ENCODE measurements at regions not wholly inside any gene's neighbourhood (a gene's known extent, or its start where the extent isn't known, plus 50 kb on each side); places are given as distances from the start of the nearest gene placed in this dataset.

GRCh38 chr3:144295613-144296012, 324.0 kb downstream of the DIPK2A start:
- no peaks in the 10 kb centered on the region for H3K36me3 ChIP-seq
- no peak for DNase-seq (ENCODE audit: low spot score in 2 of 2)
- no peaks in the 10 kb centered on the region for H3K4me1 ChIP-seq

GRCh38 chr3:144296808-144297207, 325.2 kb downstream of the DIPK2A start:
- Histone ChIP-seq H3K4me1 (no peaks in the 10 kb centered on the region), H3K27ac (no peak overlapping the region), H3K36me3 (no peaks in the 10 kb centered on the region), H3K4me3 (no peak overlapping the region), H3K9me3 (peaks cover 0 to 10% (median 2%) of the 10 kb centered on the region in 4 donors), H3K27me3 (no peaks in the 10 kb centered on the region)
- DNase-seq (ENCODE audit: low spot score in 2 of 2), result no peak
- TF ChIP-seq CTCF (IDR thresholded peaks at IDR 0.05), result no peak
- no peak for TF ChIP-seq POLR2A (IDR thresholded peaks at IDR 0.05)
- TF ChIP-seq EP300 (IDR thresholded peaks at IDR 0.05), result no peak

More at GRCh38 chr3:144295613-144296012, 324.0 kb downstream of the DIPK2A start:
- Histone ChIP-seq H3K27me3 (no peaks in the 10 kb centered on the region), H3K4me3 (no peak overlapping the region), H3K27ac (no peak overlapping the region), H3K9me3 (peaks cover 0 to 15% (median 3%) of the 10 kb centered on the region in 4 donors)
- TF ChIP-seq EP300 (IDR thresholded peaks at IDR 0.05), result no peak
- 44 to 54% methylated on average over 3 of the region's 3 CpGs for WGBS, 2 donors

- no peak for DNase-seq (ENCODE audit: low spot score in 2 of 2)
- H3K27ac ChIP-seq, result no peak overlapping the region
- 69 to 77% methylated on average over 1 of the region's 1 CpG for WGBS, 2 donors
- peaks cover 0 to 16% (median 0%) of the 10 kb centered on the region in 4 donors for H3K9me3 ChIP-seq
- H3K36me3 ChIP-seq, result no peaks in the 10 kb centered on the region
- no peaks in the 10 kb centered on the region for H3K27me3 ChIP-seq
- no peaks in the 10 kb centered on the region for H3K4me1 ChIP-seq
- TF ChIP-seq CTCF (IDR thresholded peaks at IDR 0.05) (no peak), EP300 (IDR thresholded peaks at IDR 0.05) (no peak), POLR2A (IDR thresholded peaks at IDR 0.05) (no peak)
- no peak overlapping the region for H3K4me3 ChIP-seq
Measured at GRCh38 chr3:144301863-144302262, 330.2 kb downstream of the DIPK2A start.

GRCh38 chr3:144307951-144308350, 336.3 kb downstream of the DIPK2A start:
- no peak overlapping the region for H3K4me3 ChIP-seq
- 85 to 86% methylated on average over 3 of the region's 3 CpGs for WGBS, 2 donors
- no peaks in the 10 kb centered on the region for H3K27me3 ChIP-seq
- TF ChIP-seq POLR2A (IDR thresholded peaks at IDR 0.05), result no peak
- no peak for TF ChIP-seq EP300 (IDR thresholded peaks at IDR 0.05)
- no peak for TF ChIP-seq CTCF (IDR thresholded peaks at IDR 0.05)
- H3K9me3 ChIP-seq, result peaks cover 0 to 11% (median 0%) of the 10 kb centered on the region in 4 donors
- DNase-seq (ENCODE audit: low spot score in 2 of 2), result no peak
- H3K36me3 ChIP-seq, result no peaks in the 10 kb centered on the region
- no peak overlapping the region for H3K27ac ChIP-seq
- H3K4me1 ChIP-seq, result no peaks in the 10 kb centered on the region

GRCh38 chr3:144308396-144308795, 336.8 kb downstream of the DIPK2A start:
- TF ChIP-seq EP300 (IDR thresholded peaks at IDR 0.05) (no peak), POLR2A (IDR thresholded peaks at IDR 0.05) (no peak), CTCF (IDR thresholded peaks at IDR 0.05) (no peak)
- DNase-seq (ENCODE audit: low spot score in 2 of 2), result no peak
- 83 to 90% methylated on average over 3 of the region's 3 CpGs for WGBS, 2 donors
- Histone ChIP-seq H3K27ac (no peak overlapping the region), H3K9me3 (peaks cover 0 to 13% (median 0%) of the 10 kb centered on the region in 4 donors), H3K4me1 (no peaks in the 10 kb centered on the region), H3K4me3 (no peak overlapping the region), H3K36me3 (no peaks in the 10 kb centered on the region), H3K27me3 (no peaks in the 10 kb centered on the region)

GRCh38 chr3:144312702-144313101, 341.1 kb downstream of the DIPK2A start:
- TF ChIP-seq POLR2A (IDR thresholded peaks at IDR 0.05) (no peak), EP300 (IDR thresholded peaks at IDR 0.05) (no peak), CTCF (IDR thresholded peaks at IDR 0.05) (no peak)
- 51 to 52% methylated on average over 3 of the region's 3 CpGs for WGBS, 2 donors
- DNase-seq (ENCODE audit: low spot score in 2 of 2), result no peak
- no peaks in the 10 kb centered on the region for H3K4me1 ChIP-seq
- H3K27ac ChIP-seq, result no peak overlapping the region
- H3K36me3 ChIP-seq, result no peaks in the 10 kb centered on the region
- H3K9me3 ChIP-seq, result peaks cover 0 to 7% (median 0%) of the 10 kb centered on the region in 4 donors
- H3K27me3 ChIP-seq, result no peaks in the 10 kb centered on the region
- H3K4me3 ChIP-seq, result no peak overlapping the region

Measured in tibial nerve (tissue), 4 donors.